ENCODE measurements at regions not wholly inside any gene's neighbourhood (a gene's known extent, or its start where the extent isn't known, plus 50 kb on each side); places are given as distances from the start of the nearest gene placed in this dataset.
"Not testable (repeated sequence)": the region's sequence is repeated elsewhere in the genome, so short reads cannot be mapped to it uniquely, and the experiment has no call there.

DNA sequence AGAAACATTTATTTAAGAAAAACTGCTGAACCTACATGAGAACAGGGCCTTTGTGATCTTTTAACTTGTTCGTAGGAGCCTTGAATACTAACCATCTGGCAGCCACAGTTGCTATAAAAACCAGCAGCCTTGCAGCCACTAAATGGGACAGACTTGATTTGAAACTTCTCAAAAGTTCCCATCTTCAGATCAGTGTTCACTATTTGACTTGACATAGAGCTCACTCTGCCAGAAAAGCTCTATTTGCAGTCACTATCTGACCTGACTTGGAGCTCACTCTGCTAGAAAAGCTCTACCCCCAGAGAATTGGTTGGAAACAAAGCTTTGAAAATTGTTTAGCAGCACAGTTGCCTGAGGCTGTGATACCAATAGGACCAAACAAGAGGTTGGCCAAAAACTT is 119.3 kb upstream of the F13A1 start:
- CTCF ChIA-PET: interaction anchor here (0.9 to 2.3 kb wide), 4 partner anchors 17 to 107 kb away, joined by 3 to 6 read pairs (median 4); no protein-coding TSS in a partner anchor
- POLR2A ChIA-PET: no interaction called here
- TF ChIP-seq, protein P1, sequence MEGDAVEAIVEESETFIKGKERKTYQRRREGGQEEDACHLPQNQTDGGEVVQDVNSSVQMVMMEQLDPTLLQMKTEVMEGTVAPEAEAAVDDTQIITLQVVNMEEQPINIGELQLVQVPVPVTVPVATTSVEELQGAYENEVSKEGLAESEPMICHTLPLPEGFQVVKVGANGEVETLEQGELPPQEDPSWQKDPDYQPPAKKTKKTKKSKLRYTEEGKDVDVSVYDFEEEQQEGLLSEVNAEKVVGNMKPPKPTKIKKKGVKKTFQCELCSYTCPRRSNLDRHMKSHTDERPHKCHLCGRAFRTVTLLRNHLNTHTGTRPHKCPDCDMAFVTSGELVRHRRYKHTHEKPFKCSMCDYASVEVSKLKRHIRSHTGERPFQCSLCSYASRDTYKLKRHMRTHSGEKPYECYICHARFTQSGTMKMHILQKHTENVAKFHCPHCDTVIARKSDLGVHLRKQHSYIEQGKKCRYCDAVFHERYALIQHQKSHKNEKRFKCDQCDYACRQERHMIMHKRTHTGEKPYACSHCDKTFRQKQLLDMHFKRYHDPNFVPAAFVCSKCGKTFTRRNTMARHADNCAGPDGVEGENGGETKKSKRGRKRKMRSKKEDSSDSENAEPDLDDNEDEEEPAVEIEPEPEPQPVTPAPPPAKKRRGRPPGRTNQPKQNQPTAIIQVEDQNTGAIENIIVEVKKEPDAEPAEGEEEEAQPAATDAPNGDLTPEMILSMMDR (IDR thresholded peaks at IDR 0.05; ENCODE audit: control extremely low read depth, extremely low read depth, low read depth, missing control alignments): no peak
- no peak for DNase-seq (ENCODE audit: extremely low spot score)

DNA sequence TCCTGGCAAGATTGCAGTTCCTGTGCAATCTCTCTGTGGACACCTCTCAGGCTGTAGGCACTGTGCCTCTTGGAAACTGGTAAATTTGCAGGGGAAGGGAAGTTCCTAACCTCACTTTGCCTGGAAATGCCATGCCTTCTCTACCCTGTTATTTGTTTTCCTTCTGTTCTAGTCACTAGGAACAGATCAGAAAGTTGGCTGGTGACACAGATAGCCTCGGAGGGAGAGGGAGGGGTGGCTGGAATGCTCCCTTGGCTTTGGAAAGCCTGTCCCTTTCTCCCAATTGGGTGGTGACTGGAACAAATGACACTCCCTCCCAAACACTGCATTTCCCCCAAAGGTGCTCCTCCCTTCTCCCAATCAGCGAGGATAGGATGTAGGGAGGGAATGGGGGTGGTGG is 131.5 kb upstream of the F13A1 start:
- POLR2A ChIA-PET: no interaction called here
- CTCF ChIA-PET: no interaction called here
- no peak for DNase-seq (ENCODE audit: extremely low spot score)
- TF ChIP-seq, protein P1 (IDR thresholded peaks at IDR 0.05; ENCODE audit: control extremely low read depth, extremely low read depth, low read depth, missing control alignments): no peak

DNA sequence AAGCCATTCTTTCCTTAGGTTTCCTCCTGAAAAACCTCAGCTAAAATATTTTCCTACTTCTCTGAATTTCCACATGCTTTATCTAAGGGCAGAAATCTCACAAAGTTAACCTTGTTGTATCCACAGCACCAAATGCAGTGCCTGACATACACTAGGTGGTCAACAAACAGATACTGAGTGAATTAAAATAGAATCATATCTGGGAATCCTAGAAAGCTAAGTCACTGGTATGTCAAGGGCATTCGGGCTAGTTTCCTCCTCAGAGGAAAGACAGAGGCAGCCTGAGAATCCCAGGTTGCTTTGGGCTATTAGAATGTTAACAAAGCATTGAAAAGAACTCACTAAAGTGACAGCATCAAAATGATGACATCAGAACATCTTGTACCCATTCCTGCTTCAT is 132.7 kb upstream of the F13A1 start:
- CTCF ChIA-PET: no interaction called here
- POLR2A ChIA-PET: no interaction called here
- TF ChIP-seq, protein P1 (IDR thresholded peaks at IDR 0.05; ENCODE audit: control extremely low read depth, extremely low read depth, low read depth, missing control alignments): no peak
- no peak for DNase-seq (ENCODE audit: extremely low spot score)

DNA sequence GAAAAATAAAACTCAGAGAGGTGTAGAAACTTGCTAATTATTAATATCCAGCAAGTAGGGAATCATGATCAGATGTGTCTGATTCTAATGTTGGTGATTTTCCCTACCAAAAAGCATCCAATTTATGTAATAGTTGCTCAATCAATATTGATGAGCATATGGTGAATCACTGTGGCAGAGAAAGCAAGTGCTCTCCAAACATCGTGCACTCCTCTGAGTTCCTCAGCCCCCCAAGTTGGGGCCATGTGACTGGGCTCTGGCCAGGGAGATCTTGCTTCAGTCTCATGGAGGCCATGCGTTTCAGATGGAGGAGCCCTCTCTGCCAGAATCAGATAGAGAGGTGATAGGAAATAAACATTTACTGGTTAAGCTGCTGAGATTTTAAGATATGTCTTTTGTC is 133.2 kb upstream of the LY86 start:
- DNase-seq (ENCODE audit: extremely low spot score): no peak
- POLR2A ChIA-PET: no interaction called here
- TF ChIP-seq, protein P1 (IDR thresholded peaks at IDR 0.05; ENCODE audit: control extremely low read depth, extremely low read depth, low read depth, missing control alignments): no peak
- CTCF ChIA-PET: no interaction called here

DNA sequence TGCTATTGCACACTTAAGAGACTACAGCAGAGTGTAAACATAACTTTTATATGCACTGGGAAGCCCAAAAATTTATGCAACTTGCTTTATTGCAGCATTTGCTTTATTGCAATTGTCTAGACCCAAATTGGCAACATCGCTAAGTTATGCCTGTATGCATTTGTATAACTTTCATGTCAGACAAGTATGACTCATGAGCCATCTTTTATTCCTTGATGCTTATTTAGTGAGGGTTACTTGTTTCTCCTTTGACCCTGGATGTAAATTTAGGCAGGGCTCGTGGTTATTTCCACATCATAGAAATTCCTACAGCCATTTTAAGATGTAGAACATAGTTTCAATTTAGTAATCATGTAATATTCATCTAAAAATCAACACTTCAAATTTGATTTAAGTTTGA is 130.3 kb upstream of the LY86 start:
- CTCF ChIA-PET: interaction anchor here (1.7 kb wide), 1 partner anchor 8 kb away, joined by 5 read pairs; no protein-coding TSS in a partner anchor
- POLR2A ChIA-PET: no interaction called here
- no peak for DNase-seq (ENCODE audit: extremely low spot score)
- TF ChIP-seq, protein P1 (IDR thresholded peaks at IDR 0.05; ENCODE audit: control extremely low read depth, extremely low read depth, low read depth, missing control alignments): no peak

DNA sequence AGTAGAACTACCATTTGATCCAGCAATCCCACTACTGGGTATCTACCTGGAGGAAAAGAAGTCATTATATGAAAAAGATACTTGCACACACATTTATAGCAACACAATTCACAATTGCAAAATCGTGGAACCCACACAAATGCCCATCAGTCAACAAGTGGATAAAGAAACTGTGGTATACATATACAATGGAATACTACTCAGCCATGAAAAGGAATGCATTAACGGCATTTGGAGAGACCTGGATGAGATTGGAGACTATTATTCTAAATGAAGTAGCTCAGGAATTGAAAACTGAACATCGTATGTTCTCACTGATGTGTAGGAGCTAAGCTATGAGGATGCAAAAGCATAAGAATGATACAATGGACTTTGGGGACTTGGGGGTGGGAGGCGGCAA is 128.6 kb upstream of the LY86 start:
- DNase-seq (ENCODE audit: extremely low spot score); POLR2A ChIA-PET: not testable (repeated sequence)
- CTCF ChIA-PET: interaction anchor here (0.9 to 2.0 kb wide), 5 partner anchors 13 to 87 kb away, joined by 3 to 4 read pairs (median 3); no protein-coding TSS in a partner anchor

DNA sequence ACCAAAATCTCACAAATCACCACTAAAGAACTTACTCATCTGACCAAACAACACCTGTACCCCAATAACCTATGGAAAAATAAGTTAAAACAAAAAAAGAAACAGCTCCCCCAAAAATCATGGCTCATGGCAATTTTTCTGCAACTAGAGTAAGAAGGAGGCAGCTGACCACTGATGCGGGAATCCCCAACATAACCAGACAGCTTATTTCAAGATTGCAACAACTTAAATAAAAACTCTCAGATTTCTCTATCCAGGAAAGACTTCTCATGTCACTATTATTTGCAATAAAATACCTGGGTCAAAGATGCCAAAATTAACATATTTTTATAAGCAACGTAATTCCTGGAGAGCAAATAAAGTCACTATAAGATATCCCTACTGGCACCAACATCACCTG is 128.1 kb upstream of the LY86 start:
- TF ChIP-seq, protein P1 (IDR thresholded peaks at IDR 0.05; ENCODE audit: control extremely low read depth, extremely low read depth, low read depth, missing control alignments): no peak
- ChIA-PET POLR2A (no interaction called here), CTCF (interaction anchor here (0.9 to 2.0 kb wide), 2 partner anchors 12 to 28 kb away, joined by 3 to 4 read pairs; no protein-coding TSS in a partner anchor)
- DNase-seq (ENCODE audit: extremely low spot score): no peak
